GM12878 (cell line): ENCODE measurements at regions not wholly inside any gene's neighbourhood (a gene's known extent, or its start where the extent isn't known, plus 50 kb on each side); places are given as distances from the start of the nearest gene placed in this dataset.
"Not testable (repeated sequence)": the region's sequence is repeated elsewhere in the genome, so short reads cannot be mapped to it uniquely, and the experiment has no call there.

ENCODE experiments used
- ATAC-seq: fragments of 200-7000 bp; cut with Tn5 transposase; 3 replicates; pipeline ENCODE4 v1.9.1; 2020; ENCODE audit warnings: mild to moderate bottlenecking, moderate library complexity
- BruUV-seq: library from RNA; stranded (reverse); fragments of 400-500 nt; replicated peaks from 2 replicates; lab custom pipeline; 2021; lab: Mats Ljungman, UMichigan
- CTCF ChIA-PET: fragments of 300-600 bp; sonication (Branson Sonifier 250); formaldehyde crosslinking; extraction: SDS; loops from one replicate; lab custom pipeline; 2021; ENCODE audit warnings: inconsistent platforms; lab: Yijun Ruan, JAX
- POLR2A ChIA-PET: fragments of 350-600 bp; formaldehyde crosslinking; extraction: SDS; loops from one replicate; lab custom pipeline; 2021; ENCODE audit warnings: inconsistent platforms; lab: Charles Lee
- RAD21 ChIA-PET: fragments of 300-600 bp; sonication (Branson Sonifier 250); formaldehyde crosslinking; loops from one replicate; lab custom pipeline; 2023; ENCODE audit warnings: antibody characterized with exemption; ENCODE audit not compliant: unreplicated experiment; lab: Charles Lee
- SMC1A ChIA-PET: fragments of 300-600 bp; sonication (Branson Sonifier 250); formaldehyde crosslinking; loops from one replicate; lab custom pipeline; 2023; ENCODE audit not compliant: unreplicated experiment, uncharacterized antibody; lab: Charles Lee
- DNase-seq: peaks from one replicate; pipeline ENCODE4 v3.0.0-alpha.2; 2011; ENCODE audit warnings: low read depth, low spot score
- FAIRE-seq: peaks from 3 replicates; lab custom pipeline; 2011; peaks lifted over from hg19 to GRCh38; lab: Jason Lieb, UNC
- H2AFZ ChIP-seq: 2 replicates; pipeline ENCODE4 v1.6.0; 2011; ENCODE audit warnings: low read depth, low read length, control low read depth; ENCODE audit not compliant: control insufficient read depth
- H3K27ac ChIP-seq: 2 replicates; pipeline ENCODE4 v1.5.1; 2011; ENCODE audit warnings: control low read depth; ENCODE audit not compliant: control insufficient read depth, insufficient read depth
- H3K27me3 ChIP-seq, 2 experiments: replicated peaks in 1 of 2; 2 replicates each; pipeline versions ENCODE4 v1.6.0 to v1.6.1; 2011; ENCODE audit warnings: low read length in 1 of 2; ENCODE audit not compliant: control insufficient read depth in 2 of 2, insufficient read depth in 2 of 2
- H3K36me3 ChIP-seq, 2 experiments: 2 replicates each; pipeline ENCODE4 v1.5.1; 2011; ENCODE audit warnings: low read length in 1 of 2; ENCODE audit not compliant: control insufficient read depth in 2 of 2, insufficient read depth in 2 of 2
- H3K4me1 ChIP-seq: 2 replicates; pipeline ENCODE4 v1.6.1; 2011; ENCODE audit warnings: mild to moderate bottlenecking, low read length, moderate library complexity, mixed read lengths; ENCODE audit not compliant: control insufficient read depth, insufficient read depth
- H3K4me2 ChIP-seq: 2 replicates; pipeline ENCODE4 v1.6.0; 2011; ENCODE audit warnings: control low read depth; ENCODE audit not compliant: control insufficient read depth, insufficient read depth
- H3K4me3 ChIP-seq: fragments of 200-600 bp; sonication (generic); 2 replicates; pipeline ENCODE4 v1.5.1; 2016
- H3K79me2 ChIP-seq: 2 replicates; pipeline ENCODE4 v1.6.0; 2011; ENCODE audit warnings: low read length; ENCODE audit not compliant: control insufficient read depth, insufficient read depth
- H3K9ac ChIP-seq: 2 replicates; pipeline ENCODE4 v1.8.0; 2011; ENCODE audit warnings: low read length, control low read depth, mixed read lengths; ENCODE audit not compliant: control insufficient read depth, insufficient read depth
- H3K9me3 ChIP-seq: replicated peaks from 3 replicates; pipeline ENCODE4 v1.5.1; 2011; ENCODE audit warnings: mild to moderate bottlenecking, low read length; ENCODE audit not compliant: control insufficient read depth, insufficient read depth
- H4K20me1 ChIP-seq: 2 replicates; pipeline ENCODE4 v1.6.0; 2011; ENCODE audit not compliant: control insufficient read depth, insufficient read depth
- BRCA1 ChIP-seq: IDR thresholded peaks from 2 replicates; pipeline ENCODE4 v1.6.1; 2011; ENCODE audit warnings: low read depth, low read length, improper control_type of control experiment
- IRF3 ChIP-seq: fragments of 450-650 bp; IDR thresholded peaks from 2 replicates; pipeline ENCODE4 v1.6.1; 2014; ENCODE audit warnings: mild to moderate bottlenecking
- JUND ChIP-seq: IDR thresholded peaks from 2 replicates; pipeline ENCODE4 v1.6.1; 2012; ENCODE audit warnings: low read depth, mild to moderate bottlenecking, low read length, improper control_type of control experiment, moderate library complexity
- MXI1 ChIP-seq: fragments of 150-350 bp; IDR thresholded peaks from 2 replicates; pipeline ENCODE4 v1.6.1; 2011; ENCODE audit warnings: low read depth, mild to moderate bottlenecking, inconsistent platforms, low read length, improper control_type of control experiment
- MYB ChIP-seq: fragments of 150-350 bp; IDR thresholded peaks from 2 replicates; pipeline ENCODE4 v1.6.1; 2014; ENCODE audit warnings: mild to moderate bottlenecking, low read depth, low read length, borderline replicate concordance
- NR2C2 ChIP-seq: IDR thresholded peaks from 2 replicates; pipeline ENCODE4 v1.6.1; 2011; ENCODE audit warnings: borderline replicate concordance, low read depth; ENCODE audit not compliant: control insufficient read depth, insufficient read length
- NR2F1 ChIP-seq: fragments of 450-650 bp; conservative IDR thresholded peaks from 2 replicates; pipeline ENCODE4 v1.6.1; 2017; ENCODE audit warnings: mild to moderate bottlenecking
- PAX8 ChIP-seq: fragments of 450-650 bp; IDR thresholded peaks from 2 replicates; pipeline ENCODE4 v1.6.1; 2017; ENCODE audit warnings: mild to moderate bottlenecking, moderate library complexity
- RAD51 ChIP-seq: fragments of 450-650 bp; IDR thresholded peaks from 2 replicates; pipeline ENCODE4 v1.6.1; 2016; ENCODE audit warnings: moderate library complexity, mild to moderate bottlenecking, inconsistent platforms
- RBBP5 ChIP-seq: fragments of 200-600 bp; sonication (generic); conservative IDR thresholded peaks from 2 replicates; pipeline ENCODE4 v1.6.1; 2016
- SIX5 ChIP-seq: IDR thresholded peaks from 2 replicates; pipeline ENCODE4 v1.6.1; 2011; ENCODE audit warnings: mild to moderate bottlenecking, low read depth, low read length, moderate library complexity; ENCODE audit not compliant: severe bottlenecking
- SMAD1 ChIP-seq: fragments of 450-650 bp; IDR thresholded peaks from 2 replicates; pipeline ENCODE4 v1.6.1; 2018; ENCODE audit warnings: mild to moderate bottlenecking, low read depth; ENCODE audit not compliant: partially characterized antibody
- TCF3 ChIP-seq: IDR thresholded peaks from 2 replicates; pipeline ENCODE4 v1.6.1; 2012; ENCODE audit warnings: low read depth, mild to moderate bottlenecking, low read length, borderline replicate concordance; ENCODE audit not compliant: insufficient read depth
- WGBS: methylation state at CpG from one replicate; pipeline ENCODE4 v1.1.6; 2016; ENCODE audit warnings: low lambda C conversion rate; ENCODE audit not compliant: insufficient replicate concordance, insufficient coverage; ENCODE audit errors: missing lambda C conversion rate; 5-methylcytosine and 5-hydroxymethylcytosine counted together
- in situ Hi-C: fragments of 300-500 bp; cut with MboI; formaldehyde crosslinking; loops from 9 replicates; pipeline ENCODE4 v1.14.3; 2018; ENCODE audit warnings: mixed read lengths
- intact Hi-C: fragments of 100-400 bp; cut with micrococcal nuclease; formaldehyde crosslinking; loops from one replicate; pipeline ENCODE4 v1.14.2; 2022; ENCODE audit not compliant: unreplicated experiment
- TF ChIP-seq, protein P1 (sequence below): IDR thresholded peaks from 2 replicates; pipeline ENCODE4 v1.6.1; 2012; ENCODE audit warnings: low read depth, low read length, improper control_type of control experiment

DNA sequence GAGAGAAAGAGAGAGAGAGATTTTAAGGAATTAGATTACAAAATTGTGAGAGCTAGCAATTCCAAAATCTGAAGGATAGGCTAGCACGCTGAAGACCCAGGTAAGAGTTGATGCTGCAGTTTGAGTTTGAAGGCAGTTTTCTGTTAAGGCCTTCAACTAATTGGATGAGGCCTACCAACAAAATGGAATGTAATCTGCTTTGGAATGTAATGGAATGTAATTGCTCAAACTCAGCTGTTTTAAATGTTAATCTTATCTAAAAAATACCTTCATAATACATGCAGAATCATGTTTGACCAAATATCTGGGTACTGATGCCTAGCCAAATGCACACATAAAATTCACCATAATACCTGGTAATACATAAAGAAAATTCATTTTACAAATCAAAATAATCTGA is 976.1 kb downstream of the LTN1 start:
- in situ Hi-C loops = no loop called here
- Histone ChIP-seq H3K4me2 (no peak overlapping the region), H3K79me2 (no peaks in the 10 kb centered on the region), H3K36me3 (no peaks in the 10 kb centered on the region), H3K4me1 (no peaks in the 10 kb centered on the region), H3K27me3 (no peaks in the 10 kb centered on the region), H3K4me3 (no peak overlapping the region), H2AFZ (no peak overlapping the region), H4K20me1 (no peaks in the 10 kb centered on the region), H3K27ac (no peak overlapping the region), H3K9me3 (no peaks in the 10 kb centered on the region; the same call in 2 of the 3 replicates), H3K9ac (no peak overlapping the region)
- BruUV-seq = no TSS peak
- ChIA-PET RAD21 (no interaction called here), CTCF (no interaction called here), POLR2A (no interaction called here), SMC1A (no interaction called here)
- 23% methylated on average over 1 of the region's 1 CpG for WGBS
- no peak for FAIRE-seq
- TF ChIP-seq MXI1 (no peak), NR2C2 (no peak), SMAD1 (no peak), RBBP5 (no peak), RAD51 (no peak), IRF3 (no peak), PAX8 (no peak), BRCA1 (no peak), NR2F1 (no peak), SIX5 (no peak), TCF3 (no peak), JUND (no peak), MYB (no peak)
- TF ChIP-seq, protein P1, sequence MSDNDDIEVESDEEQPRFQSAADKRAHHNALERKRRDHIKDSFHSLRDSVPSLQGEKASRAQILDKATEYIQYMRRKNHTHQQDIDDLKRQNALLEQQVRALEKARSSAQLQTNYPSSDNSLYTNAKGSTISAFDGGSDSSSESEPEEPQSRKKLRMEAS = no peak
- intact Hi-C loops = no loop called here
- DNase-seq = no peak
- no peak for ATAC-seq

GRCh38 chr21:28013123-28013522 is 979.6 kb downstream of the LTN1 start:
- H3K36me3 ChIP-seq, H3K79me2 ChIP-seq, SMC1A ChIA-PET, DNase-seq, ATAC-seq, BruUV-seq, H2AFZ ChIP-seq, H3K4me3 ChIP-seq, POLR2A ChIA-PET, H3K9ac ChIP-seq, RAD21 ChIA-PET, CTCF ChIA-PET, H4K20me1 ChIP-seq, intact Hi-C loops, in situ Hi-C loops, H3K4me2 ChIP-seq, FAIRE-seq, H3K27ac ChIP-seq, H3K9me3 ChIP-seq, H3K4me1 ChIP-seq, H3K27me3 ChIP-seq: not testable (repeated sequence)
